GM23338 (cell line): ENCODE measurements at regions not wholly inside any gene's neighbourhood (a gene's known extent, or its start where the extent isn't known, plus 50 kb on each side); places are given as distances from the start of the nearest gene placed in this dataset.

Experiments used
- CREB1 ChIP-seq: fragments of 250-450 bp; sonication (Bioruptor Pico); IDR thresholded peaks from 2 replicates; pipeline ENCODE4 v1.5.0; 2020; ENCODE audit warnings: low read depth, mild to moderate bottlenecking, moderate library complexity
- CTCF ChIP-seq, 2 experiments: fragments of 200-600 bp in 1 of 2; sonication (generic) in 1 of 2; conservative IDR thresholded peaks; 2 replicates each; pipeline versions ENCODE4 v1.5.1 to v1.6.1; 2016 to 2017; ENCODE audit warnings: antibody characterized with exemption in 2 of 2, low read depth in 2 of 2, mild to moderate bottlenecking in 2 of 2, moderate library complexity in 1 of 2
- EZH2 ChIP-seq: fragments of 200-600 bp; sonication (generic); IDR thresholded peaks from one replicate; pipeline ENCODE4 v1.8.0; 2017; ENCODE audit warnings: antibody characterized with exemption, mild to moderate bottlenecking, low read depth; ENCODE audit not compliant: unreplicated experiment
- JUNB ChIP-seq: IDR thresholded peaks from one replicate; pipeline ENCODE4 v1.6.1; 2016; ENCODE audit warnings: antibody characterized with exemption; ENCODE audit not compliant: unreplicated experiment
- POLR2AphosphoS5 ChIP-seq: IDR thresholded peaks from 2 replicates; pipeline ENCODE4 v1.6.1; 2016; ENCODE audit warnings: antibody characterized with exemption, low read depth
- REST ChIP-seq: IDR thresholded peaks from one replicate; pipeline ENCODE4 v1.6.1; 2018; ENCODE audit warnings: antibody characterized with exemption; ENCODE audit not compliant: unreplicated experiment

GRCh38 chr4:23232987-23233386 lies 540.2 kb downstream of the GBA3 start:
- TF ChIP-seq CTCF (conservative IDR thresholded peaks at IDR 0.05; ENCODE audit: low read depth in 2 of 2) (no peak), JUNB (no peak), EZH2 (no peak), REST (no peak), CREB1 (no peak), POLR2AphosphoS5 (no peak)
